Activated naive CD8-positive, alpha-beta T cell treated with anti-CD3 and anti-CD28 coated beads for 36 hours (primary cell): ENCODE measurements at regions not wholly inside any gene's neighbourhood (a gene's known extent, or its start where the extent isn't known, plus 50 kb on each side); places are given as distances from the start of the nearest gene placed in this dataset.
"Not testable (repeated sequence)": the region's sequence is repeated elsewhere in the genome, so short reads cannot be mapped to it uniquely, and the experiment has no call there.

Source experiments
- DNase-seq: peaks from one replicate; pipeline ENCODE4 v3.0.0; 2021
- H3K27ac Mint-ChIP-seq: one replicate; pipeline ENCODE4 v1.8.0; 2022; ENCODE audit warnings: mild to moderate bottlenecking, moderate library complexity, mixed read lengths
- H3K27me3 Mint-ChIP-seq: one replicate; pipeline ENCODE4 v1.8.0; 2022; ENCODE audit warnings: mild to moderate bottlenecking, mixed read lengths
- H3K36me3 Mint-ChIP-seq: one replicate; pipeline ENCODE4 v1.8.0; 2021; ENCODE audit warnings: mild to moderate bottlenecking, mixed read lengths
- H3K4me1 Mint-ChIP-seq: one replicate; pipeline ENCODE4 v1.8.0; 2021; ENCODE audit warnings: mixed read lengths
- H3K4me3 Mint-ChIP-seq: one replicate; pipeline ENCODE4 v1.8.0; 2022; ENCODE audit warnings: mild to moderate bottlenecking, moderate library complexity, mixed read lengths
- H3K9me3 Mint-ChIP-seq: one replicate; pipeline ENCODE4 v1.8.0; 2022; ENCODE audit warnings: mixed read lengths

DNA sequence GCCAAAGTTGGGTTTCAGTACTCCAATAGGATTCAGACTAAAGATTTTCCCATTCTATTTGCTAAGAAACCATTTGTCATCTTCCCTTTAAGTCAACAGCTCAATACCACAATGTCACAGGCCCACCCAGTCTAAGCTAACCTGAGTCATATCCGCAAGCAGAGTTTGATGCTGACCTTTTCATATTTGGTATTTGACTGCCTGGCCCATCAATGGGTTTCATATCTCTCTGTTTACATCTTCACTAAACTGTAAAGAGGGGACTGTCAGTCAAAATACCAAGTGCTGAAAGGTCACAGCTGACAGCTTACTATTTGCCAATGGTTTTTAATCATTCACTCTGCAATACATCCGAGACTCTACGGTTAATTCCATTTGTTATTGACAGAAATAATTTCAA, 707.5 kb upstream of the ACTRT1 start:
- Mint-ChIP-seq H3K27ac (no peak overlapping the region), H3K27me3 (no peaks in the 10 kb centered on the region), H3K9me3 (no peaks in the 10 kb centered on the region), H3K4me3 (no peak overlapping the region), H3K36me3 (no peaks in the 10 kb centered on the region), H3K4me1 (no peaks in the 10 kb centered on the region)
- DNase-seq, result no peak

DNA sequence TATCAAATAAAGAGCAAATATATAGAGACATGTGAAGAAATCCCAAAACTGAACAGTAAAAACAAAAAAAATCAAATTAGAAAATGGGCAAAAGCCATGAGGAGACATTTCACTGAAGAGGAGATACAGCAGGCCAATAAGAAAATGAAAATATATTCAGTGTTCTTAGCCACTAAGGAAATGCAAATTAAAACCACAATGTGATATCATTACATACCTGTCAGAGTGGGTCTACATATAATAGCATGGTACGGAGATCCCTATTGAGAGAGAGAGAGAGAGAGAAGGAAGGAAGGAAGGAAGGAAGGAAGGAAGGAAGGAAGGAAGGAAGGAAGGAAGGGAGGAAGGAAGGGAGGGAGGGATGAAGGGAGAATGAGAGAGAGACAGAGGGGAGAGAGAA, 707.0 kb upstream of the ACTRT1 start:
- Mint-ChIP-seq H3K27me3 (no peaks in the 10 kb centered on the region), H3K9me3 (no peaks in the 10 kb centered on the region), H3K4me1 (no peaks in the 10 kb centered on the region), H3K27ac (no peak overlapping the region), H3K4me3 (no peak overlapping the region), H3K36me3 (no peaks in the 10 kb centered on the region)
- no peak for DNase-seq

DNA sequence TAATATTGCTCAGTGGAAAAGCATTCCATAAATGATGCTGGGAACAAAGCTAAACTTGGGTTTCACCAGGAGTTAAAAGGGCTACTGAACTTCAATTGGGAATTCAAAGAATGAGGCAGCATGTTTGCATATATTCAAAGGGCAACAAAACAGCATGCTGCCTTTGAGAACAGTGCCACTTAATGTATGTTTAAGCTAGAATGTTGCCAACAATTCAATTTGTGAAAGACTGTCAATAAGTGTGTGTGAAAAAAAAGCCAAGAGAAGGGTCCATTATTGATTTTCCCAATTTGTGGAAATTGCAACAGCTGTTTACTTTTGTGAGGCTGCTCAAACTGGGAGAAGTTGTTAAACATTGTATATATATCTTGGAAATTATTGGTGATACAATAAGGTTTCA, 701.9 kb upstream of the ACTRT1 start:
- Mint-ChIP-seq H3K27me3 (no peaks in the 10 kb centered on the region), H3K4me1 (no peaks in the 10 kb centered on the region), H3K4me3 (no peak overlapping the region), H3K27ac (no peak overlapping the region), H3K36me3 (no peaks in the 10 kb centered on the region), H3K9me3 (no peaks in the 10 kb centered on the region)
- DNase-seq, result no peak

DNA sequence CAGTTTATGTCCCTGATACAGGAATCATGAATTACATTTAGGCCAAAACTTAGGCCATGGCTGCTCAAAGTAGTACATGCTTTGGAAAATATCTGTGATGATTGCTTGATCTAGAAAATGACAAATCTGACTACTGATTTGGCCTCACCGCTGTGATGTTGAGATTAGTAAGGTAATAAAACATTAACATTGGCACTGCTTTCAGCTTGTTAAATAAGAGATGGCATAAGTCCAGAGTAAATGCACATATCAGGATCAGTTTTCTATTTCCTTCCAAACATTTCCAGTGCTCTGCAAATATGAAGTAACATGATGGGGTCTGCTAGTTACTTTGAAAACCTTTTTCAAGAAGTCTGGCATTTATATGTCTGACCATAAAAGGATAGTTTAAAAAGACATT, 687.3 kb upstream of the ACTRT1 start:
- no peak overlapping the region for H3K27ac Mint-ChIP-seq
- no peak overlapping the region for H3K4me3 Mint-ChIP-seq
- DNase-seq, result no peak
- H3K9me3 Mint-ChIP-seq, result no peaks in the 10 kb centered on the region
- H3K36me3 Mint-ChIP-seq, result no peaks in the 10 kb centered on the region
- no peaks in the 10 kb centered on the region for H3K27me3 Mint-ChIP-seq
- no peaks in the 10 kb centered on the region for H3K4me1 Mint-ChIP-seq

DNA sequence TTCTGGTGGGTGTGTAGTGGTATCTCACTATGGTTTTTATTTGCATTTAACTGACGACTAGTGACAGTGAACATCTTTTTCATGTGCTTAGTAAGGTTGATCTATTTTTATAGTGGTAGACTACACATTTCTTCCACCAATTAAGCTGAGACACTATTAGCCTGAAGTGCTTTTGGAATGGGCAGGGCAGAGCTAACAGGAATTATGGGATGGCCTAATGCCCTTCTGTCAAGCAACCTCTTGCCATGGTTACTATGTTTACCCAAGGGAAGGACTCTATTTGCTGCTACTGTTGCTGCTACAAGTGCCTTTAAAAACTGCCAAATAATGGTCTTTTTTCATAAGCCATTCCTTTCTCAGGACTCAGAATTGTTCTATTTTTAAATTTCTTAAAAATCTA, 676.7 kb upstream of the ACTRT1 start:
- Mint-ChIP-seq H3K27ac (no peak overlapping the region), H3K36me3 (no peaks in the 10 kb centered on the region), H3K27me3 (no peaks in the 10 kb centered on the region), H3K4me1 (no peaks in the 10 kb centered on the region), H3K9me3 (no peaks in the 10 kb centered on the region), H3K4me3 (no peak overlapping the region)
- no peak for DNase-seq

DNA sequence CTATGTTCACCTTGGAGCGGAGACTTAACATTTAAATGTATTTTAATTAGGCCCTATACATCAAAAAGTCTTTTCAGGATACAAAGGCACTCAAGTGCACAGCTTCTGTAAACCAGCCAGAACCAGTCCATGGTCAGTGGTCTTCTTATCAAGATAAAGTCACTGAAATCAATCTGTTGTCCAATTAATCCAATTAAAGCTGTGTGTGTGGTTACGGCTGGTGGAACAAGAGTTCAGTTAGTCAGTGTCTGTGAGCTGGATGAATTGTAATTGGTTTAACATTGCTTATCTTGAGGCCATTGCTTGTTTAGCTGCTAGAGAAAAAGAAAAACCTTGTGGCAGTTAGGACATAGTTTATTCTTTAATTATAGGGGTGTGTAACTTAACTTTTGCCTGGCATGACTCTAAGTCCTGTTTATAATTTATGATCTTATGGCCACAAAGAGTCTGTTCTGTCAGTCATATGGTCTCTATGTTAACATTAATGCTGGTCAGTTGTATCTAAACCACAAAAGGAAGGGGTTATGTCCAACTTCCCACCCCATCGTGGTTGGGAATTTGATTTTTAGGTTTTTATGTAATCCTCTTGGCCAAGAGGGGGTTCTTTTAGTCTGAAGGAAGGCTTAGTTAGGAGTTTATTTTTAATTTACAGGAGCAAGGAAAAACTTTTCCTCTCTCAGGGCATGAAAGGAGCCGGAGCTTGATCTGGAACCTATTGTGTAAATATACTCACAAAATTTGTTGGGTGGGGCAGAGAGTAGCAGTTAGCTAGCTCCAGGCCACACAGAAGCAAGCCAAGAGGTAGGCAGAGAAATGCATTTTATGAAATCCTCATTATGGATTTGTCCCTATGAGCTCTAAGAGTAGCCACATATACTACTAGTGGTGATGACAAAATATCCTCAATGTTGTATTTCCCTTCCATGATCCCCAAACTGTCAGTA, 665.7 kb upstream of the ACTRT1 start:
- Mint-ChIP-seq H3K9me3 (no peaks in the 10 kb centered on the region), H3K27ac (no peak overlapping the region), H3K36me3 (no peaks in the 10 kb centered on the region), H3K4me3 (no peak overlapping the region), H3K27me3 (no peaks in the 10 kb centered on the region), H3K4me1 (no peaks in the 10 kb centered on the region)
- DNase-seq, result no peak

DNA sequence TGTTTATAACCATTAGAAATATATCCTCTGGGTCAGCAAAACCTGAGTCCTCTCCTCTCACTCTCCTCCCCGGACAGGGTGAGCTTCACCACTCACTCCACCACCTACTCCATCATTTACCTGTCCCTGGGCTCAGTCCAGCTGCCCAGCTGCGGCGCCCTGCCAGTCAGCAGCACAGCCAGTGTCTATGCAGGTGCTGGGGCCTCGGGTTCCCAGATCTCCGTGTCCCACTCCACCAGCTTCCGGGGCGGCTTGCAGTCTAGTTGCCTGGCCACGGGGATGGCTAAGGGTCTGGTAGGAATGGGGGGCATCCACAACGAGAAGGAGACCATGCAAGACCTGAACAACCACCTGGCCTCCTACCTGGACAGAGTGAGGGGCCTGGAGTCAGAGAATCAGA, 662.2 kb upstream of the ACTRT1 start:
- Mint-ChIP-seq H3K27me3 (no peaks in the 10 kb centered on the region), H3K27ac (no peak overlapping the region), H3K9me3 (peaks cover 1% of the 10 kb centered on the region), H3K4me1 (no peaks in the 10 kb centered on the region), H3K4me3 (no peak overlapping the region), H3K36me3 (no peaks in the 10 kb centered on the region)
- no peak for DNase-seq

DNA sequence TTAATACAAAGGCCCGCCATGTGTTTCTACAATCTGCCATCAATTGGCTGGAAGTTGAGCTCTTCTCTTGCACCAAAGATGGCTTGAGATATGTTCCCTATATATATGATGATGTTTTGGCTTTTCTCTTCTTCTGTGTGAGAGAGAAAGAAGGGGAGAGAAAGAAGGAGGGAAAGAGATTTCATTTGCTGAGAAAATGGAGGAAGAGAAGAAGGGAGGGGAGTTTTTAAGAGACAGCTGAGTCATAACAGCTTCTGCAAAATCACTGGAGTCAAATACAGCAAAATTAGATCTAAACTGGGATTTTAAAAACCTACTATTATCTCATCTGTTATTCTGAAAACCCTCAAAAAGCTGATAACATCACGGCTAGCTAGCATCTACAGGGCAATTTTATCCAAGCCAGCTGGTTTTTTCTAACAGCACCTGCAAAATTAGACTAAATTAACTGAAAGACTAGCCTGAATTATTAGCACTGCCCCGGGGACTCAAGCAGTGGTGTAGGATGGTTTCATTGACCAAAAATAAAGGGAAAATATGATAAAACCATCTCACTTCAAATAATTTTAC, 647.6 kb upstream of the ACTRT1 start:
- no peak for DNase-seq
- H3K27ac Mint-ChIP-seq, result no peak overlapping the region

DNA sequence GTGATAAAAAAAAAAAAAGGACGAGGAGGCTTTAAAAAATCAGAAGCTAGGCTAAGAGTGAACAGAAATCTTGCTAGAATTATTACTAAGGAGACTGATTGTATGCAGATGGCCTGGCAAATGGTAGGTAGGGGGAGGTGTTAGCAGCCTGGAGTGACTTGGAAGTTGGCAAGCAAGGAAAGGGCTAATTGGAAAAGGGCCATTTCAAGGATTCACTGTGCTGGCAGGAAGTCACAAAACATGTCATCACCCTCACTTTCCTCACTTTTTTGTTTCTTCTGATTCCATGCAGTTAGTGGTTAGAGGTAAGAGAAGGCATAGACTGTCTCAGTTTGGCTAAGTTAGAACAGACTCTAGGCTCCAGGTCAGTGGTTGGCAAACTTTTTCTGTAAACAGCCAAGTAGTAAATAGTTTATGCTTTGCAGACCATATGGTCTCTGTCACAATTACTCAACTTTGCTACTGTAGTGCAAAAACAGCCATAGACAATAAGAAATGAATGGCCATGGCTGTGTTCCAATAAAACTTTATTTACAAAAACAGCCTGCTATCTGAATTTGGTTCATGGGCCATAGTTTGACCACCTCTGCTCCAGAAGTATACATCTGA, 646.5 kb upstream of the ACTRT1 start:
- no peak for DNase-seq
- no peaks in the 10 kb centered on the region for H3K36me3 Mint-ChIP-seq
- H3K4me3 Mint-ChIP-seq, result no peak overlapping the region
- no peaks in the 10 kb centered on the region for H3K4me1 Mint-ChIP-seq
- no peak overlapping the region for H3K27ac Mint-ChIP-seq
- peaks cover under 1% of the 10 kb centered on the region for H3K9me3 Mint-ChIP-seq
- no peaks in the 10 kb centered on the region for H3K27me3 Mint-ChIP-seq

More for the DNA sequence above, 647.6 kb upstream of the ACTRT1 start:
- H3K27me3 Mint-ChIP-seq, result no peaks in the 10 kb centered on the region
- H3K9me3 Mint-ChIP-seq, result peaks cover 2% of the 10 kb centered on the region
- H3K4me1 Mint-ChIP-seq, result no peaks in the 10 kb centered on the region
- H3K36me3 Mint-ChIP-seq, result no peaks in the 10 kb centered on the region
- no peak overlapping the region for H3K4me3 Mint-ChIP-seq

DNA sequence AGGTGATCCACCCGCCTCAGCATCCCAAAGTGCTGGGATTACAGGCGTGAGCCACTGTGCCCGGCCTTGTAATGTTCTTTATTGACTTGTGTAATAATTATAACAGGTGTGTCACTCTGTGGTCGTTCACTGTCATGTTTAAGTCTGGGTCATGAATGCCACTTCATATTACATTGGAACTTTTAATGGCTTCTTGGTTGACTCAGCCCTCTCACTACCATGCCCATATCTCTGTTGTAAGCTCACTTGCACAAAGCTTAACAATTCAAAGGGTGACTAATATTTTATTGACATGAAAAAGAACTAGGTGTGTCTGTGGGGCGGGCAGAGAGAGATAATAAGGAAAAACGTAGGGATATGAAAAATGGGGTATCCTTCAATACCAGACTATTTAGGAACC, 639.7 kb upstream of the ACTRT1 start:
- Mint-ChIP-seq H3K36me3 (no peaks in the 10 kb centered on the region), H3K4me3 (no peak overlapping the region), H3K4me1 (no peaks in the 10 kb centered on the region), H3K27ac (no peak overlapping the region), H3K9me3 (no peaks in the 10 kb centered on the region), H3K27me3 (no peaks in the 10 kb centered on the region)
- no peak for DNase-seq

DNA sequence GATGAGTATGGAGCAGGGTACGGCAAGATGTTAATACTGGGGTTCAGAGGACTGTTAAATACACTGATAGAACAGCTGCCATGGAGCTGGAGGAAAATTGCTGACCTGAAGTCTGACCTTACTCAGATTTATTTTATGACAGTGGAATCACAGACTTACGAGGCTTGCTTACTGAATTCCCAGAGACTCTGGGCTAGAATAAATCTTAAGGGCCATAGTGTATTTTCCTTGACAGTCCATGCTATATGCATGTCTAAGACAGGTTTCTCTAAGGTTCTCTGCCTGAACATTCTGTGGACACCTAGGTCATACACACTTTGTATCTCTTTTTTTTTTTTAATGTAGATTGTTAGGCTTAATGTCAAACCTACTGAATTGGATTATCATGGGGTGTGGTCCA, 633.2 kb upstream of the ACTRT1 start:
- no peak for DNase-seq
- H3K9me3 Mint-ChIP-seq, result no peaks in the 10 kb centered on the region
- no peak overlapping the region for H3K4me3 Mint-ChIP-seq
- no peaks in the 10 kb centered on the region for H3K4me1 Mint-ChIP-seq
- no peak overlapping the region for H3K27ac Mint-ChIP-seq
- no peaks in the 10 kb centered on the region for H3K36me3 Mint-ChIP-seq
- no peaks in the 10 kb centered on the region for H3K27me3 Mint-ChIP-seq

DNA sequence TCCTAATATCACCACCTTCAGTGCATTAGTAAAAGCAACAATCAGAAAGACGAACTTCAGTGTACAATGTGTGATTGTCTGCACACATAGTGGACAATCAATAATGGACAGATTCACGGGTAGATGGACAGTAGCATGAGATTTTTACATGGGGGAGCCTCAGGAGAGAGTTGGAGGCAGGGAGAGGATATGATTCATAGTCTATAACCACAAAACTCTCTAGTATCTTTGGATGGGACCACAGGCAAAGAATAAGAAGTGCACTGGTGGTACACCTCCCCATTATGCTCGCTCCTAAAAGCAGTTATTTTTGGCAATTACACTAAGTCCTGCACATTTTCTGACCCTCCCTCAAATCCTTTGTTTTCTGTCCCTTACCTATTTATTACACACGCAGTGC, 624.4 kb upstream of the ACTRT1 start:
- H3K9me3 Mint-ChIP-seq, result peaks cover 2% of the 10 kb centered on the region
- no peak for DNase-seq
- no peaks in the 10 kb centered on the region for H3K27me3 Mint-ChIP-seq
- H3K4me3 Mint-ChIP-seq, result no peak overlapping the region
- H3K27ac Mint-ChIP-seq, result no peak overlapping the region
- no peaks in the 10 kb centered on the region for H3K36me3 Mint-ChIP-seq
- H3K4me1 Mint-ChIP-seq, result no peaks in the 10 kb centered on the region

DNA sequence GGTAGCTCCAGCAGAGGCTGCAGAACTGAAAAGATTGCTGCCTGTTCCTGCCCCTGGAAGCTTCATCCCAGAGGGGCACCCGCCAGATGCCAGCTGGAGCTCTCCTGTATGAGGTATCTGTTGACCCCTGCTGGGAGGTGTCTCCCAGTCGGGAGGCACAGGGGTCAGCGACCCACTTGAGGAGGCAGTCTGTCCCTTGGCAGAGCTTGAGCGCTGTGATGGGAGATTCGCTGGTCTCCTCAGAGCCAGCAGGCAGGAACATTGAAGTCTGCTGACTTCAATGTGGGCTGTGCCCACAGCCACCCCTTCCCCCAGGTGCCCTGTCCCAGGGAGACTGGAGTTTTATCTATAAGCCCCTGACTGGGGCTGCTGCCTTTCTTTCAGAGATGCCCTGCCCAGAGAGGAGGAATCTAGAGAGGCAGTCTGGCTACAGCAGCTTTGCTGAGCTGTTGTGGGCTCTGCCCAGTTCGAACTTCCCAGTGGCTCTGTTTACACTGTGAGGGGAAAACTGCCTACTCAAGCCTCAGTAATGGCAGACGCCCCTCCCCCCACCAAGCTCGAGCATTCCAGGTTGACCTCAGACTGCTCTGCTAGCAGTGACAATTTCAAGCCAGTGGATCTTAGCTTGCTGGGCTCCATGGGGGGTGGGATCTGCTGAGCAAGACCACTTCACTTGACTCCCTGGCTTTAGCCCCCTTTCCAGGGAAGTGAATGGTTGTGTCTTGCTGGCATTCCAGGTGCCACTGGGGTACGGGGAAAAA, 622.3 kb upstream of the ACTRT1 start:
- DNase-seq, H3K4me1 Mint-ChIP-seq, H3K4me3 Mint-ChIP-seq, H3K9me3 Mint-ChIP-seq, H3K36me3 Mint-ChIP-seq, H3K27me3 Mint-ChIP-seq, H3K27ac Mint-ChIP-seq: not testable (repeated sequence)

DNA sequence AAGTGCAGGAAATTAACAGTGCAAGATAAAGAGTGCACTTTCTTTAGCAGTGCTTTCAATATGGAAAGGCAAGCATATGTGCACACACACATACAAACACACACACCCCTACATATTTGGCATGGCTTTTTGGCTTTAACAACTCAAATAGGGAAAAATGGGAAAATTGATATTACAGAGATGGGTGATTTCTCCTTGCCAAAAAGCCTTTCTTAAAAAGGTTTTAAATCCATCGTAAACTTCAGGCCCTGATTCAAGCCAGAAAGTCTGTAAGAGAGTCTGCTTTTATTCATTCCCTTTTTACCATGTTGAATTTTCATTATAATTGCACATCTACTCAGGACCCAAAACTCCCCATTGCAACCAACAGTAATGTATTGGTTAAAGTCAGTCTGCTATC, 612.0 kb upstream of the ACTRT1 start:
- Mint-ChIP-seq H3K4me3 (no peak overlapping the region), H3K9me3 (no peaks in the 10 kb centered on the region), H3K27ac (no peak overlapping the region), H3K4me1 (no peaks in the 10 kb centered on the region), H3K36me3 (no peaks in the 10 kb centered on the region), H3K27me3 (no peaks in the 10 kb centered on the region)
- no peak for DNase-seq

DNA sequence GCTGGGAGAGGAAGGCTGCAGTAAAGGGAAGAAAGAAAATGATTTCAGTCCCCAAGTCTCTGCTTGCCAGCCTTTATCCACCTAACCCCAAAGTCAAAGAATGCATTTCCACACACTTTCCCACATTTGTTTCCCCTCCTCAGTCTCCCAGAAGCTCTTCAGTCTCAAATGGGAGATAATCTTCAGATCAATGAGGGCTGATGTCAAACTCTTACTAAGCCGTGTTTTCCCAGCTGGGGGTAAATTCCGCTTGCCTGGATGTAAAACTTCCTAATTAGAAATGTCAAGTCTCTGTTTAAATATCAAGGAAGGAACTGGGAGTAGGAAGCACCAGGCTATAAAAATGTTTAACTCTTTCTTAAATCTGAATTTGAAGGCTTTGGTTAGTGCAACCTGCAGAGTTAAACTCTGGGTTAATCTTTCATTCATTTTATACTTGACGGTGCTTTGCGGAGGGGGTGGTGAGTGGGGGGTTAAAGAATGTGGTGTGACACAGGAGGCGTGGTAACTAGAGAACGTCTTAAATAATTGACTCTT, 601.4 kb upstream of the ACTRT1 start:
- H3K9me3 Mint-ChIP-seq, result peaks cover 5% of the 10 kb centered on the region
- H3K27me3 Mint-ChIP-seq, result no peaks in the 10 kb centered on the region
- H3K27ac Mint-ChIP-seq, result no peak overlapping the region
- no peak for DNase-seq
- H3K36me3 Mint-ChIP-seq, result no peaks in the 10 kb centered on the region
- H3K4me3 Mint-ChIP-seq, result no peak overlapping the region
- no peaks in the 10 kb centered on the region for H3K4me1 Mint-ChIP-seq
